CD4-positive, alpha-beta memory T cell (primary cell): ENCODE measurements at regions not wholly inside any gene's neighbourhood (a gene's known extent, or its start where the extent isn't known, plus 50 kb on each side); places are given as distances from the start of the nearest gene placed in this dataset.
A peak's percentile ranks its signal among the peaks of the same experiment; 100 is the strongest.
"Not testable (repeated sequence)": the region's sequence is repeated elsewhere in the genome, so short reads cannot be mapped to it uniquely, and the experiment has no call there.

Experiments
- CTCF ChIA-PET: fragments of 350-600 bp; sonication (Branson Sonifier 250); formaldehyde crosslinking; loops from one replicate; lab custom pipeline; 2021; ENCODE audit warnings: inconsistent platforms; ENCODE audit not compliant: partially characterized antibody; lab: Charles Lee
- POLR2A ChIA-PET: fragments of 350-600 bp; sonication (Branson Sonifier 250); formaldehyde crosslinking; loops from one replicate; lab custom pipeline; 2021; ENCODE audit not compliant: partially characterized antibody; lab: Charles Lee
- DNase-seq, 5 donors: peaks; one replicate each; pipeline versions ENCODE4 v3.0.0 to v3.0.0-alpha.2; 2020 to 2022; ENCODE audit warnings: mixed read lengths in 1 of 5
- H3K27ac ChIP-seq: one replicate; pipeline ENCODE4 v1.7.0; 2013; ENCODE audit warnings: low read depth, low read length
- H3K27me3 ChIP-seq: 2 replicates; pipeline ENCODE4 v1.7.0; 2013; ENCODE audit warnings: mild to moderate bottlenecking, low read length, moderate library complexity; ENCODE audit not compliant: insufficient read depth
- H3K36me3 ChIP-seq: 2 replicates; pipeline ENCODE4 v1.7.0; 2013; ENCODE audit warnings: mild to moderate bottlenecking, low read length, moderate library complexity; ENCODE audit not compliant: insufficient read depth
- H3K4me1 ChIP-seq: 2 replicates; pipeline ENCODE4 v1.7.0; 2013; ENCODE audit warnings: mild to moderate bottlenecking, low read length, moderate library complexity; ENCODE audit not compliant: insufficient read depth
- H3K4me3 ChIP-seq, 2 donors: one replicate each; pipeline ENCODE4 v1.7.0; 2013; ENCODE audit warnings: low read length in 2 of 2, mild to moderate bottlenecking in 1 of 2
- H3K9me3 ChIP-seq, 2 donors: one replicate each; pipeline ENCODE4 v1.7.0; 2013; ENCODE audit warnings: low read length in 2 of 2, control low read depth in 1 of 2; ENCODE audit not compliant: control insufficient read depth in 1 of 2
- H3K27ac Mint-ChIP-seq, 7 donors: one replicate each; pipeline ENCODE4 v1.8.0; 2020 to 2021; ENCODE audit warnings: mixed read lengths in 7 of 7, mild to moderate bottlenecking in 6 of 7, inconsistent platforms in 3 of 7, moderate library complexity in 3 of 7
- H3K27me3 Mint-ChIP-seq, 2 donors: one replicate each; pipeline ENCODE4 v1.8.0; 2020 to 2021; ENCODE audit warnings: mixed read lengths in 2 of 2
- H3K36me3 Mint-ChIP-seq, 2 donors: one replicate each; pipeline ENCODE4 v1.8.0; 2020 to 2021; ENCODE audit warnings: mixed read lengths in 2 of 2, inconsistent platforms in 1 of 2, mild to moderate bottlenecking in 1 of 2
- H3K4me1 Mint-ChIP-seq, 4 donors: one replicate each; pipeline ENCODE4 v1.8.0; 2020 to 2021; ENCODE audit warnings: mixed read lengths in 4 of 4, mild to moderate bottlenecking in 1 of 4
- H3K4me3 Mint-ChIP-seq, 8 donors: one replicate each; pipeline ENCODE4 v1.8.0; 2020 to 2021; ENCODE audit warnings: mixed read lengths in 8 of 8, mild to moderate bottlenecking in 7 of 8, moderate library complexity in 6 of 8, inconsistent platforms in 3 of 8
- H3K9me3 Mint-ChIP-seq, 8 donors: one replicate each; pipeline ENCODE4 v1.8.0; 2020 to 2021; ENCODE audit warnings: mixed read lengths in 8 of 8, mild to moderate bottlenecking in 5 of 8, inconsistent platforms in 3 of 8, moderate library complexity in 1 of 8
- intact Hi-C: fragments of 100-400 bp; cut with micrococcal nuclease; formaldehyde crosslinking; loops from one replicate; pipeline ENCODE4 v1.15.1; 2023

DNA sequence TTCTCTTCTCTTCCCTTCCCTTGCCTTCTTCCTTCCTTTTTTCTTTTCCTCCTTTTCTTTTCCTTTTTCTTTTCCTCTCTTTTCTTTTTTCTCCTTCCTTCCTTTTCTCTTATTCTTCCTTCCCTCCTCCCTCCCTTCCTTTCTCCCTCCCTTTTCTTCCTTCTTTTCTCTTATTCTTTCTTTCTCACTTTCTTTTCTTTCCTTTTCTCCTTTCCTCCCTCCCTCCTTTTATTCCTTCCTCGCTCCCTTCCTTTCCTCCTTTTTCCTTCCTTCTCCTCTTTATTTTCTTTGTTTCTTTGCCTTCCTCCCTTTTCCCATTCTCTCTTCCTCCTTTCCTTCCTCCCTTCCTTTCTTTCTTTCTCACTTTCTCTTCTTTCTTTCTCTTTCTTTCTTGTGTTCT lies 146.1 kb downstream of the ZNF92 start:
- H3K9me3 ChIP-seq, H3K36me3 ChIP-seq, H3K4me3 ChIP-seq, POLR2A ChIA-PET, H3K27me3 Mint-ChIP-seq, H3K9me3 Mint-ChIP-seq, intact Hi-C loops, CTCF ChIA-PET, DNase-seq, H3K4me1 ChIP-seq, H3K4me1 Mint-ChIP-seq, H3K27ac ChIP-seq, H3K27me3 ChIP-seq, H3K36me3 Mint-ChIP-seq, H3K4me3 Mint-ChIP-seq, H3K27ac Mint-ChIP-seq: not testable (repeated sequence)

DNA sequence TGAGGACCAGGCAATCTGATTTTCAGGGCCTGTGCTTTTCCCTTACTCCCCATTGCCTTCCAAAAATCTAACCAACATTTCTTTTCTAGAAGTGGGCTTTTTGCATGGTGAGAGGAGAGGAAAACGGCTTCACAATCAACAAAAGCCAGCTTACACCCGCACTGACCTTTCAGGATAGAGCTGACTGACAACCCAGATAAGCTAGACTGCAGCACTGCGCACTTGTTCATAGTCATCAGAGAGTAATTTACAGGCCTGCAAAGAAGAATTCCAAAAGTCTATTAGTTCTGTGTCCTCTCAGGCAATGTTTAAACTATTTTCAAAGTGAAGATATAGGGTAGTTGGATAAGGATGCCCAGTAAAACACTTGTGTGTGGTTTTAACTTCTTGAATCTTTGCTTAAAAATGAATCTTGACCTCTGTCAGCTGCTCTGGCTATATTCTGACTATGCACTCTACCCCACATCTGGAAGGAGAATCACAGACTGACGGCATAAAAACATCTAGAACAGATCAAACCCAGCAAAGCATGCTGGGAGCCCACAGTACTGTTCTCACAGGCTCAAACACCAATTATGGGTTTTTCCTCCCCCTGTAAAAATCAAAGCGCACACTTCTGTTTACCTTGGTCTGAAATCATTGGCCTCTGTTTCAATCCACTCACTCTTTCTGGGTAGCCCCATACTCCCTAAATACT lies 172.0 kb downstream of the ZNF92 start:
- H3K4me1 Mint-ChIP-seq, H3K9me3 ChIP-seq, H3K4me3 ChIP-seq, H3K27ac Mint-ChIP-seq, H3K36me3 ChIP-seq, H3K27me3 Mint-ChIP-seq, H3K27me3 ChIP-seq, CTCF ChIA-PET, H3K9me3 Mint-ChIP-seq, H3K4me1 ChIP-seq, DNase-seq, H3K4me3 Mint-ChIP-seq, POLR2A ChIA-PET, H3K27ac ChIP-seq, H3K36me3 Mint-ChIP-seq, intact Hi-C loops: not testable (repeated sequence)

DNA sequence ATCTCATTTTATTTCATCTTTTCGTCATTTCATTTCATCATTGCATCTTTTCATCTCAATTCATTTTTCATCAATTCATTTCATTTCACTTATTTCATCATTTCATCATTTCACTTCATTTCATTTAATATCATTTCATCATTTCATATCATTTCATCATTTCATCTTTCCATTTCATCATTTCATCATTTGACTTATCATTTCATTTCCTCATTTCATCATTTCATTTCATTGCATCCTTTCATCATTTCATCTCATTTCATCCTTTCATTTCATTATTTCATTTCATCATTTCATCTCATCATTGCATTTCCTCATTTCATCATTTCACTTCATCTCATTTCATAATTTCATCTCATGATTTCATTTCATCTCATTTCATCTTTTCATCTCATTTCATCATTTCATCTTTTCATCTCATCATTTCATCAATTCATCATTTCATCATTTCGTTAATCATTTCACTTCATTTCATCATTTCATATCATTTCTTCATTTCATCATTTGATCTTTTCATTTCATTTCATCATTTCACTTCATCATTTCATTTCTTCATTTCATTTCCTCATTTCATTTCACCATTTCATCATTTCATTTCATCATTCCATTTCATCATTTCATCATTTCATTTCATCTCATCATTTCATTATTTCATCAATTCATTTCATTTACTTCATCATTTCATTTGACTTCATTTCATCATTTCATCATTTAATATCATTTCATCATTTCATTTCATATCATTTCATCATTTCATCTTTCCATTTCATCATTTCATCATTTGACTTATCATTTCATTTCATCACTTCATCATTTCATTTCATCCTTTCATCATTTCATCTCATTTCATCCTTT lies 176.2 kb downstream of the ZNF92 start:
- H3K4me1 ChIP-seq, H3K36me3 ChIP-seq, H3K4me3 ChIP-seq, H3K36me3 Mint-ChIP-seq, H3K27me3 Mint-ChIP-seq, H3K4me3 Mint-ChIP-seq, CTCF ChIA-PET, H3K27me3 ChIP-seq, POLR2A ChIA-PET, H3K27ac Mint-ChIP-seq, intact Hi-C loops, H3K9me3 Mint-ChIP-seq, H3K4me1 Mint-ChIP-seq, H3K27ac ChIP-seq, DNase-seq, H3K9me3 ChIP-seq: not testable (repeated sequence)

DNA sequence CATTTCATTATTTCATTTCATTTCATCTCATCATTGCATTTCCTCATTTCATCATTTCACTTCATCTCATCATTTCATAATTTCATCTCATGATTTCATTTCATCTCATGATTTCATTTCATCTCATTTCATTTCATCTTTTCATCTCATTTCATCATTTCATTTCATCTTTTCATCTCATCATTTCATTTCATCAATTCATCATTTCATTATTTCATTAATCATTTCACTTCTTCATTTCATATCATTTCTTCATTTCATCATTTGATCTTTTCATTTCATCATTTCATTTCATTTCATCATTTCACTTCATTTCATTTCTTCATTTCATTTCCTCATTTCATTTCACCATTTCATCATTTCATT lies 176.8 kb downstream of the ZNF92 start:
- POLR2A ChIA-PET, CTCF ChIA-PET, H3K4me1 ChIP-seq, H3K27ac ChIP-seq, intact Hi-C loops, H3K36me3 Mint-ChIP-seq, DNase-seq, H3K4me3 Mint-ChIP-seq, H3K27me3 Mint-ChIP-seq, H3K36me3 ChIP-seq, H3K9me3 Mint-ChIP-seq, H3K9me3 ChIP-seq, H3K27ac Mint-ChIP-seq, H3K4me1 Mint-ChIP-seq, H3K4me3 ChIP-seq, H3K27me3 ChIP-seq: not testable (repeated sequence)

DNA sequence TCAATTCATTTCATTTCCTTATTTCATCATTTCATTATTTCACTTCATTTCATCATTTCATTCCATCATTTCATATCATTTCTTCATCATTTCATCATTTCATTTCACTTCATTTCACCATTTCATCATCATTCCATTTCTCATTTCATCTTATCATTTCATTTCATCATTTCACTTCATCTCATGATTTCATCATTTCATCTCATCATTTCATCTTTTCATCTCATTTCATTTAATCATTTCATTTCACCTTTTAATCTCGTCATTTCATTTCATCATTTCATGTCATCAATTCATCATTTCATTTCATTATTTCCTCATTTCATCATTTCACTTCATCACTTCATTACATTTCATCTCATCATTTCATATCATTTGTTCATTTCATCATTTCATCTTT lies 177.4 kb downstream of the ZNF92 start:
- H3K36me3 Mint-ChIP-seq, H3K27me3 ChIP-seq, DNase-seq, CTCF ChIA-PET, H3K27ac ChIP-seq, H3K36me3 ChIP-seq, H3K9me3 ChIP-seq, H3K4me3 ChIP-seq, POLR2A ChIA-PET, H3K4me1 ChIP-seq, intact Hi-C loops, H3K4me1 Mint-ChIP-seq, H3K27me3 Mint-ChIP-seq, H3K9me3 Mint-ChIP-seq: not testable (repeated sequence)
- peak overlapping the region in 2 of 8 donors; percentile 51 to 60 for H3K4me3 Mint-ChIP-seq
- H3K27ac Mint-ChIP-seq, result peak overlapping the region in 1 of 7 donors; percentile 91

DNA sequence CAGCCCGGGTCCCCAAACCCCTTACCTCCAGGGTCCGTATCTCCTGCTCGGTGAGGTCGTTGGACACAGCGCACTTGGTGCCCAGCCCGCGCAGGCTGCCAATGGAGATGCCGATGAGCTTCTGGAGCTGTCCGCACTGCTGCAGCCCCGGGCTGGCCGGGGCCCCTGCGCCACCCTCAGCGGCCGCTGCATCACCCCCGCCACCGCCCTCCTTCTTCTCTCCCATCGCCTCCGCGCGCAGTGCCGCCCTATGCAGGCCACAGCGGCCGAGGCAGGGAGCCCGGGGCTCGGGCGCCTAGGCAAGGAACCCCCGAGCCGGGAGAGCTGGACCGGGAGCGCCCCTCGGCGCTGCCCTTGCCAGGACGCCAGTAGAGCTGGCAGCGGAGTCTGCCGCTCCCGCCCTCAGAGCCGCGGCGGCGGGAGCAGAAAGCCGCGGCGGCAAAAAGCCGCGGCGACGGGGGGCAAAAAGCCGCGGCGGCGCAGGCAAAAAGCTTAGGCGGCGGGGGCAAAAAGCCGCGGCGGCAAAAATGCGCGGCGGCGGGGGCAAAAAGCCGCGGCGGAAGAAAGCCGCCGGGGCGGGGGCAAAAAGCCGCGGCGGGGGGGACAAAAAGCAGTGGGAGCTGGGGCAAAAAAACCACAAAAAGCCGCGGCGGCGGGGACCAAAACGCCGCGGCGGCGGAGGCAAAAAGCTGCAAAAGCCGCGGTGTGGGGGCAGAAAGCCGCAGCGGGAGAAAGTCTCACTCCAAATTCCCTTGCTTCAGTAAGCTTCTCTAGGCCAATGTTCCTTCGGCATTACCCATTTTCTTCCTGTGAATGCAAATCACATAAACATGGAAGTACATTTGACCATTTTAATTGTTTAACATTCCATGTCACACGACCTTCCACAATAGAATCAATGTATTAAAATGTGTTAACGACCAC lies 181.2 kb downstream of the ZNF92 start:
- CTCF ChIA-PET, H3K27ac ChIP-seq, H3K9me3 Mint-ChIP-seq, H3K27ac Mint-ChIP-seq, H3K27me3 ChIP-seq, POLR2A ChIA-PET, H3K36me3 Mint-ChIP-seq, H3K27me3 Mint-ChIP-seq, DNase-seq, H3K36me3 ChIP-seq, H3K9me3 ChIP-seq, H3K4me3 ChIP-seq, H3K4me3 Mint-ChIP-seq, intact Hi-C loops, H3K4me1 ChIP-seq, H3K4me1 Mint-ChIP-seq: not testable (repeated sequence)

DNA sequence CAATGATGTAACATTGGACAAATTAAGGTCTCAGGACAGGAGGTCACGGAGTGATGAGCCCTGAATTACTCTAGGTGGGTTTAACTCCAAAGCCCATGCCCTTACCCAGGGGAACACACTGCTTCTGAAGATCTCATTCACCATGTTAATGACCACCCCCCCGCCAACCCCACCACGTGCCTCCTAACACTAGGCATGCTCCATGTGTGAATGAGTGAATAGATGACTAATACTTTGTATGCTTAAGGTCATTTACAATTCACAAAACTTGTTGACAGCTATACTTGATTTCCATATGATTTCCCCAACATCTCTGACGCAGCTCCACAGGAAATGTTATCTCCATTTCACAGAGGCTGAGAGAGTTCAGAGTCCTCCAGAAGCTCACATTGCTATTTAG lies 184.9 kb downstream of the ZNF92 start:
- H3K27me3 ChIP-seq, H3K4me1 Mint-ChIP-seq, H3K4me3 Mint-ChIP-seq, H3K9me3 Mint-ChIP-seq, H3K4me3 ChIP-seq, H3K9me3 ChIP-seq, CTCF ChIA-PET, H3K4me1 ChIP-seq, POLR2A ChIA-PET, H3K27me3 Mint-ChIP-seq, H3K36me3 Mint-ChIP-seq, intact Hi-C loops, H3K27ac ChIP-seq, H3K27ac Mint-ChIP-seq, H3K36me3 ChIP-seq: not testable (repeated sequence)
- peak in 1 of 5 donors; percentile 28 for DNase-seq
